Fibroblast of lung (primary cell): ENCODE measurements at regions not wholly inside any gene's neighbourhood (a gene's known extent, or its start where the extent isn't known, plus 50 kb on each side); places are given as distances from the start of the nearest gene placed in this dataset.

Experiments used
- DNase-seq, 2 donors: peaks; one replicate each; pipeline versions ENCODE4 v3.0.0 to v3.0.0-alpha.2; 2010; ENCODE audit warnings: low read depth in 2 of 2
- H2AFZ ChIP-seq: 2 replicates; pipeline ENCODE4 v1.5.1; 2012; ENCODE audit warnings: low read length, control low read depth, inconsistent platforms
- H3K27ac ChIP-seq: 2 replicates; pipeline ENCODE4 v1.5.1; 2011; ENCODE audit warnings: low read length, control low read depth; ENCODE audit not compliant: insufficient read depth
- H3K27me3 ChIP-seq: 2 replicates; pipeline ENCODE4 v1.5.1; 2011; ENCODE audit warnings: mild to moderate bottlenecking, low read length; ENCODE audit not compliant: control insufficient read depth, insufficient read depth
- H3K36me3 ChIP-seq: 2 replicates; pipeline ENCODE4 v1.5.1; 2011; ENCODE audit warnings: low read length; ENCODE audit not compliant: control insufficient read depth, insufficient read depth
- H3K4me1 ChIP-seq: 2 replicates; pipeline ENCODE4 v1.5.1; 2011; ENCODE audit warnings: low read length; ENCODE audit not compliant: control insufficient read depth, insufficient read depth; ENCODE audit errors: extremely low read depth
- H3K4me2 ChIP-seq: 2 replicates; pipeline ENCODE4 v1.5.1; 2011; ENCODE audit warnings: low read length, control low read depth; ENCODE audit not compliant: insufficient read depth; ENCODE audit errors: extremely low read depth
- H3K4me3 ChIP-seq, 4 experiments: fragments of 200-600 bp in 1 of 4; sonication (generic) in 1 of 4; replicated peaks in 1 of 4; 2 replicates each; pipeline ENCODE4 v1.5.1; 2011 to 2016; ENCODE audit warnings: low read length in 4 of 4, low read depth in 3 of 4, mild to moderate bottlenecking in 3 of 4, control low read depth in 2 of 4, inconsistent platforms in 1 of 4, mixed read lengths in 1 of 4; ENCODE audit not compliant: insufficient read depth in 1 of 4; ENCODE audit errors: control extremely low read depth in 1 of 4
- H3K79me2 ChIP-seq: 2 replicates; pipeline ENCODE4 v1.5.1; 2012; ENCODE audit warnings: mild to moderate bottlenecking, low read length, inconsistent platforms; ENCODE audit not compliant: control insufficient read depth, insufficient read depth
- H3K9ac ChIP-seq: 2 replicates; pipeline ENCODE4 v1.5.1; 2011; ENCODE audit warnings: mild to moderate bottlenecking, low read length, control low read depth; ENCODE audit not compliant: insufficient read depth
- H3K9me3 ChIP-seq: 2 replicates; pipeline ENCODE4 v1.5.1; 2012; ENCODE audit warnings: low read depth, low read length; ENCODE audit not compliant: control insufficient read depth, insufficient read depth
- H4K20me1 ChIP-seq: 2 replicates; pipeline ENCODE4 v1.5.1; 2011; ENCODE audit warnings: low read length; ENCODE audit not compliant: control insufficient read depth, insufficient read depth; ENCODE audit errors: extremely low read depth
- EZH2 ChIP-seq: IDR thresholded peaks from 2 replicates; pipeline ENCODE4 v1.5.1; 2012; ENCODE audit warnings: low read length, control low read depth, mild to moderate bottlenecking; ENCODE audit errors: missing control alignments
- TF ChIP-seq, protein P1 (sequence below), 2 donors: IDR thresholded peaks in 1 of 2; conservative IDR thresholded peaks in 1 of 2; 1 replicate in 1 of 2; 2 replicates in 1 of 2; pipeline ENCODE4 v1.5.1; 2011 to 2012; ENCODE audit warnings: low read length in 2 of 2, control low read depth in 1 of 2, inconsistent platforms in 1 of 2, low read depth in 1 of 2, mild to moderate bottlenecking in 1 of 2

DNA sequence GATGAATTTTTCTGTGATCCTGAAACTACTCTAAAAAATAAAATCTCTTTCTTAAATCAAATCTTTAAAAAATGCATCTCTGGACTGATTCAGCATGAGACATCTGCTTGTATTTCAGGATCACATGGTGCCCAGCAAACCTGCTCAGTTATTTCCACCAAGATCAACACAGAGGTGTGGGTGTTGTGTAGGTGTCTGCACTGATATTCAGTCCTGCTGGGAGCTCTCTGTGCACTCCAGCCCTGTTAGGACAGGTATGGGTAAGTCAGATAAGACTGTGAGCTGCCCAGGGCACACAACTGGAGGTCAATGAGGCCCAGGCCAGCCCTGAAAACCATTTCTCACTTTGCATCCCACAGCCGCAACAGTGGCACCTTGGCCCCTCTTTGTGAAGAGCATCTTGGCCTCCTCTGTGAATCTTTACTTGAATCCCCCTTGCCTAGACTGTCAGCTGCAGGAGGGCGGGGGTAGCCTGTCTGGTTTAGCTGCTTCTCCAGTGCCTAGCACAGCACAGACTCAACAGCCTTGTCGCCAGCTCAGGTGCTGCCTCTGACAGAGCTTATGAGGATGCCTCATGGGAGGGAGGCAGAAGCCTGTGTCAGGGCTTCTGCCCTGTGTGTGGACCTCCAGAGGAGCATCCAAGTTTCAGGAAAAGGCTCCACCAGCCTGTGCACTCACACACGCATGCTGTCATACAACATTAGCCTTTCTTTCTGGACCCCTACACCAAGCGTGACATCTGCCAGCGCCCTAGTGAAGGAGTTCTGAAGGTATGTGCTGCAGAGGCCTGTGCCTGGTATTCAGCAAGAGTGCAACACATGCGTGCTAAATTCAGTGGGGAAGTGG, 187.6 kb upstream of the CST7 start:
- Histone ChIP-seq H3K4me1 (no peaks in the 10 kb centered on the region), H3K9ac (no peak overlapping the region)

DNA sequence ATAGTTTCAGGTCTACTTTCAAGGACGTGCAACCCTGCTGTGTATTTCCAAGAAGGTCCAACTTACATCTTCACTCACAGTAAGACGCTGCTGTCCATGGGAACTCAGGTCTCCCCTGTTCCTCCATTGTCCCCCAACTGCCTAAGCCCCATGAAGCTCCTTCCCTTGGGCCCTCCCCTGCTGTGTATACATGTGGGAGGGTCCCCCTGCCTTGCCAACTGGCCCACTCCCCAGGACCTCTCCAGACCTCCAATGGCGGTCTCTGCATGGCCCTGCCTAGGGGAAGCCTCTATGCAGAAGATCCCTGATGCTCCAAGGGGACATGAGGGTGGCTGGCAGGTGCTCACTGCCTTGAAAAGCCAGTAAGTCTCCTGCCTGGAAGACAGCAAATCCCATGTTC, 186.7 kb upstream of the CST7 start:
- Histone ChIP-seq H3K9me3 (no peaks in the 10 kb centered on the region), H4K20me1 (no peaks in the 10 kb centered on the region), H3K9ac (no peak overlapping the region), H3K79me2 (no peaks in the 10 kb centered on the region), H3K36me3 (no peaks in the 10 kb centered on the region), H3K4me3 (no peak overlapping the region), H2AFZ (no peak overlapping the region), H3K4me2 (no peak overlapping the region), H3K27ac (no peak overlapping the region), H3K27me3 (no peaks in the 10 kb centered on the region), H3K4me1 (no peaks in the 10 kb centered on the region)
- no peak for TF ChIP-seq EZH2
- TF ChIP-seq, protein P1, sequence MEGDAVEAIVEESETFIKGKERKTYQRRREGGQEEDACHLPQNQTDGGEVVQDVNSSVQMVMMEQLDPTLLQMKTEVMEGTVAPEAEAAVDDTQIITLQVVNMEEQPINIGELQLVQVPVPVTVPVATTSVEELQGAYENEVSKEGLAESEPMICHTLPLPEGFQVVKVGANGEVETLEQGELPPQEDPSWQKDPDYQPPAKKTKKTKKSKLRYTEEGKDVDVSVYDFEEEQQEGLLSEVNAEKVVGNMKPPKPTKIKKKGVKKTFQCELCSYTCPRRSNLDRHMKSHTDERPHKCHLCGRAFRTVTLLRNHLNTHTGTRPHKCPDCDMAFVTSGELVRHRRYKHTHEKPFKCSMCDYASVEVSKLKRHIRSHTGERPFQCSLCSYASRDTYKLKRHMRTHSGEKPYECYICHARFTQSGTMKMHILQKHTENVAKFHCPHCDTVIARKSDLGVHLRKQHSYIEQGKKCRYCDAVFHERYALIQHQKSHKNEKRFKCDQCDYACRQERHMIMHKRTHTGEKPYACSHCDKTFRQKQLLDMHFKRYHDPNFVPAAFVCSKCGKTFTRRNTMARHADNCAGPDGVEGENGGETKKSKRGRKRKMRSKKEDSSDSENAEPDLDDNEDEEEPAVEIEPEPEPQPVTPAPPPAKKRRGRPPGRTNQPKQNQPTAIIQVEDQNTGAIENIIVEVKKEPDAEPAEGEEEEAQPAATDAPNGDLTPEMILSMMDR (conservative IDR thresholded peaks at IDR 0.05 in 1 of 2, IDR thresholded peaks at IDR 0.05 in 1 of 2; ENCODE audit: low read depth in 1 of 2, low read length in 2 of 2), result no peak
- DNase-seq, result no peak

More for the DNA sequence above, 187.6 kb upstream of the CST7 start:
- DNase-seq, result no peak
- no peaks in the 10 kb centered on the region for H3K79me2 ChIP-seq
- H4K20me1 ChIP-seq, result no peaks in the 10 kb centered on the region
- TF ChIP-seq, protein P1 (conservative IDR thresholded peaks at IDR 0.05 in 1 of 2, IDR thresholded peaks at IDR 0.05 in 1 of 2; ENCODE audit: low read depth in 1 of 2, low read length in 2 of 2), result no peak
- TF ChIP-seq EZH2, result no peak
- no peak overlapping the region for H3K4me2 ChIP-seq
- no peak overlapping the region for H3K4me3 ChIP-seq
- H3K9me3 ChIP-seq, result no peaks in the 10 kb centered on the region
- H2AFZ ChIP-seq, result no peak overlapping the region
- no peak overlapping the region for H3K27ac ChIP-seq
- peaks cover 2% of the 10 kb centered on the region for H3K27me3 ChIP-seq
- no peaks in the 10 kb centered on the region for H3K36me3 ChIP-seq

DNA sequence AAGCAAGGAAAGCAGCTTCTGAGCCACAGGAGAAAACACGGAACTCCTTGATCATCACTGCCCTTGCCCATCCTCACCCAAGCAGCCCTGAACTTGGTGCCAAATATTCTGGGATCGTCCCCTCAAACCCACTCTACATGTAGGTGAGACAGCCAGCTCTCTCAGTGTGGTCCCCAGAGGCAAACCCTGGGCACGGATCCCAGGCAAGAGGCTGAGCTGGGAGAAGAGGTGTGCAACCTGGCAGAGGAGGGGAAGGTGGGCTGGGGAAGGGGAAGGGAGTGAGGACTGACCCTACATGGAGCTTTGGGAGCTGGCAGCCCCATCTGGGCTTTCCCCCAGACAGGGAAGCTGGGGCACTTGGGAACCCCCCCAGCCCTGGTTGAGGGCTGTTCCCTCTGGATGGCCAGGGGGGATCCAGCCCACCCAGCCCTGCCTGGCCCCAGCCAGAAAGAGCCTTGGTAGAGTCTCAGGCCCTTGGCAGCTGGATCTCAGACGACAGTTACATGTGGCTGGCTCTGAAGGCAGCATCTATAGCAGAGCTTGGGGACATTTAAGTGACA, 186.2 kb upstream of the CST7 start:
- TF ChIP-seq, protein P1 (conservative IDR thresholded peaks at IDR 0.05 in 1 of 2, IDR thresholded peaks at IDR 0.05 in 1 of 2; ENCODE audit: low read depth in 1 of 2, low read length in 2 of 2), result no peak
- no peak for TF ChIP-seq EZH2
- Histone ChIP-seq H2AFZ (no peak overlapping the region), H3K4me2 (no peak overlapping the region), H3K79me2 (no peaks in the 10 kb centered on the region), H4K20me1 (no peaks in the 10 kb centered on the region), H3K9ac (no peak overlapping the region), H3K36me3 (no peaks in the 10 kb centered on the region), H3K4me3 (no peak overlapping the region), H3K27me3 (no peaks in the 10 kb centered on the region), H3K4me1 (no peaks in the 10 kb centered on the region), H3K9me3 (no peaks in the 10 kb centered on the region), H3K27ac (no peak overlapping the region)
- no peak for DNase-seq
